ENCODE measurements at regions not wholly inside any gene's neighbourhood (a gene's known extent, or its start where the extent isn't known, plus 50 kb on each side); places are given as distances from the start of the nearest gene placed in this dataset.

- no peak overlapping the region for H3K27ac Mint-ChIP-seq (ENCODE audit: unreplicated experiment)
- no peaks in the 10 kb centered on the region for H3K27me3 Mint-ChIP-seq (ENCODE audit: low read depth)
- peaks cover 26% of the 10 kb centered on the region for H3K4me1 Mint-ChIP-seq
- H3K36me3 Mint-ChIP-seq (ENCODE audit: low read depth) = no peaks in the 10 kb centered on the region
- no peak overlapping the region for H3K4me3 Mint-ChIP-seq
- H3K9me3 Mint-ChIP-seq = peaks cover 6% of the 10 kb centered on the region
- DNase-seq (ENCODE audit: low read depth, low spot score) = no peak
- no peak for TF ChIP-seq CTCF (conservative IDR thresholded peaks at IDR 0.05)
These were observed 291.1 kb upstream of the ARGLU1 start for GRCh38 chr13:106858903-106859532.

- H3K4me1 Mint-ChIP-seq = peaks cover 10% of the 10 kb centered on the region
- no peak overlapping the region for H3K4me3 Mint-ChIP-seq
- H3K27me3 Mint-ChIP-seq (ENCODE audit: low read depth) = no peaks in the 10 kb centered on the region
- no peak for DNase-seq (ENCODE audit: low read depth, low spot score)
- H3K9me3 Mint-ChIP-seq = no peaks in the 10 kb centered on the region
- no peak for TF ChIP-seq CTCF (conservative IDR thresholded peaks at IDR 0.05)
- H3K27ac Mint-ChIP-seq (ENCODE audit: unreplicated experiment) = peak overlapping the region; percentile 24
- no peaks in the 10 kb centered on the region for H3K36me3 Mint-ChIP-seq (ENCODE audit: low read depth)
These were observed 284.5 kb upstream of the ARGLU1 start for GRCh38 chr13:106852436-106852835.

- Mint-ChIP-seq H3K4me3 (no peak overlapping the region), H3K9me3 (no peaks in the 10 kb centered on the region), H3K36me3 (ENCODE audit: low read depth) (no peaks in the 10 kb centered on the region), H3K4me1 (peaks cover 10% of the 10 kb centered on the region), H3K27me3 (ENCODE audit: low read depth) (no peaks in the 10 kb centered on the region), H3K27ac (ENCODE audit: unreplicated experiment) (no peak overlapping the region)
- TF ChIP-seq CTCF (conservative IDR thresholded peaks at IDR 0.05) = no peak
- no peak for DNase-seq (ENCODE audit: low read depth, low spot score)
These were observed 283.2 kb upstream of the ARGLU1 start for GRCh38 chr13:106850973-106851650.

GRCh38 chr13:106846571-106847448 is 278.9 kb upstream of the ARGLU1 start:
- H3K36me3 Mint-ChIP-seq (ENCODE audit: low read depth) = no peaks in the 10 kb centered on the region
- no peaks in the 10 kb centered on the region for H3K4me1 Mint-ChIP-seq
- peak overlapping the region; percentile 6 for H3K27ac Mint-ChIP-seq (ENCODE audit: unreplicated experiment)

More at GRCh38 chr13:106846571-106847448, 278.9 kb upstream of the ARGLU1 start:
- no peaks in the 10 kb centered on the region for H3K9me3 Mint-ChIP-seq
- no peak for DNase-seq (ENCODE audit: low read depth, low spot score)
- TF ChIP-seq CTCF (conservative IDR thresholded peaks at IDR 0.05) = no peak
- H3K4me3 Mint-ChIP-seq = no peak overlapping the region
- H3K27me3 Mint-ChIP-seq (ENCODE audit: low read depth) = no peaks in the 10 kb centered on the region

Measured in neural crest cell (in vitro differentiated cells).